HG03025 (cell line): ENCODE measurements at regions not wholly inside any gene's neighbourhood (a gene's known extent, or its start where the extent isn't known, plus 50 kb on each side); places are given as distances from the start of the nearest gene placed in this dataset.
A peak's percentile ranks its signal among the peaks of the same experiment; 100 is the strongest.

ENCODE experiments used
- ATAC-seq: cut with Tn5 transposase; IDR thresholded peaks from one replicate; pipeline ENCODE4 v1.9.1; 2021; ENCODE audit warnings: mild to moderate bottlenecking, moderate library complexity; ENCODE audit not compliant: unreplicated experiment, low FRiP score

- ATAC-seq: no peak
Observed at GRCh38 chr21:15355066-15355465, 290.3 kb upstream of the NRIP1 start.

GRCh38 chr21:15359251-15359650 lies 294.5 kb upstream of the NRIP1 start:
- ATAC-seq: no peak

- ATAC-seq: no peak
Observed at GRCh38 chr21:15362458-15362857, 297.7 kb upstream of the NRIP1 start.

GRCh38 chr21:15363921-15364320 lies 299.1 kb upstream of the NRIP1 start:
- ATAC-seq: no peak

- ATAC-seq: no peak
Observed at GRCh38 chr21:15365751-15366392, 301.1 kb upstream of the NRIP1 start.

GRCh38 chr21:15366555-15366954 lies 301.8 kb upstream of the NRIP1 start:
- ATAC-seq: no peak

GRCh38 chr21:15367061-15367626 lies 302.3 kb upstream of the NRIP1 start:
- no peak for ATAC-seq

GRCh38 chr21:15370462-15370975 lies 305.7 kb upstream of the NRIP1 start:
- ATAC-seq: no peak

- no peak for ATAC-seq
Observed at GRCh38 chr21:15373941-15374340, 309.1 kb upstream of the NRIP1 start.

- no peak for ATAC-seq
Observed at GRCh38 chr21:15379776-15380175, 315.0 kb upstream of the NRIP1 start.

GRCh38 chr21:15383588-15383987 lies 318.8 kb upstream of the NRIP1 start:
- ATAC-seq: no peak

- no peak for ATAC-seq
Observed at GRCh38 chr21:15390049-15390448, 325.2 kb upstream of the NRIP1 start.

GRCh38 chr21:15397258-15397657 lies 332.5 kb upstream of the NRIP1 start:
- no peak for ATAC-seq

GRCh38 chr21:15400905-15401304 lies 328.9 kb upstream of the USP25 start:
- ATAC-seq: no peak

- ATAC-seq: no peak
Observed at GRCh38 chr21:15401331-15401730, 328.5 kb upstream of the USP25 start.

GRCh38 chr21:15405214-15405613 lies 324.6 kb upstream of the USP25 start:
- ATAC-seq: no peak

- ATAC-seq: no peak
Observed at GRCh38 chr21:15406791-15407190, 323.0 kb upstream of the USP25 start.

GRCh38 chr21:15407585-15407984 lies 322.2 kb upstream of the USP25 start:
- ATAC-seq: no peak

GRCh38 chr21:15408089-15408488 lies 321.7 kb upstream of the USP25 start:
- ATAC-seq: peak; percentile 94

GRCh38 chr21:15409031-15409430 lies 320.8 kb upstream of the USP25 start:
- no peak for ATAC-seq

GRCh38 chr21:15410853-15411252 lies 318.9 kb upstream of the USP25 start:
- ATAC-seq: no peak

- no peak for ATAC-seq
Observed at GRCh38 chr21:15414057-15414456, 315.7 kb upstream of the USP25 start.
